ENCODE measurements at regions not wholly inside any gene's neighbourhood (a gene's known extent, or its start where the extent isn't known, plus 50 kb on each side); places are given as distances from the start of the nearest gene placed in this dataset.

DNA sequence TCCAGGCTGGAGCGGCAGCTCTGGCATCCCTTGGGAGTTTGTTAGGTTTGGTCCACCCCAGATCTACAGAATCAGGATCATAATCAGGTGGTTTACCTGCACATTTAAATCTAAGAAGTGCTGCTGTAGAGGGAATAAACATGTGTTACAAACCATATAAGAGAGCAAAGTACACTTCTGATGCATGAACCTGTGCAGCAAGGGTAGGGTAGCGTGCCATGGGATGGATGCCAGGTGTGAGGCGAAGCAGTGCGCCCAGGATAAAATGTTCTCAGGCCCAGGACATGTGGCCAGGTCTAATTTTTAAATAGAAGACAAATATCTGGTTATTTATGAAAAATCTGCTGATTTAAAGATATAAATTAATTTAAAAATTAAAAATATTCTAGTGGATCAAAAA lies 308.8 kb upstream of the USP24 start:
- TF ChIP-seq, protein P1, sequence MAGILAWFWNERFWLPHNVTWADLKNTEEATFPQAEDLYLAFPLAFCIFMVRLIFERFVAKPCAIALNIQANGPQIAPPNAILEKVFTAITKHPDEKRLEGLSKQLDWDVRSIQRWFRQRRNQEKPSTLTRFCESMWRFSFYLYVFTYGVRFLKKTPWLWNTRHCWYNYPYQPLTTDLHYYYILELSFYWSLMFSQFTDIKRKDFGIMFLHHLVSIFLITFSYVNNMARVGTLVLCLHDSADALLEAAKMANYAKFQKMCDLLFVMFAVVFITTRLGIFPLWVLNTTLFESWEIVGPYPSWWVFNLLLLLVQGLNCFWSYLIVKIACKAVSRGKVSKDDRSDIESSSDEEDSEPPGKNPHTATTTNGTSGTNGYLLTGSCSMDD (CRISPR knock-in tag; IDR thresholded peaks at IDR 0.05): no peak
- TF ChIP-seq RORA (CRISPR knock-in tag; IDR thresholded peaks at IDR 0.05) (no peak), CREB1 (IDR thresholded peaks at IDR 0.05) (no peak), CREB1 (CRISPR knock-in tag; IDR thresholded peaks at IDR 0.05) (no peak), SETDB1 (CRISPR knock-in tag; IDR thresholded peaks at IDR 0.05; ENCODE audit: borderline replicate concordance) (no peak), POLR2AphosphoS2 (IDR thresholded peaks at IDR 0.05; ENCODE audit: low read depth, low read length) (no peak), TAF1 (CRISPR knock-in tag; IDR thresholded peaks at IDR 0.05) (no peak), MED13 (CRISPR knock-in tag; IDR thresholded peaks at IDR 0.05) (no peak), SP2 (CRISPR knock-in tag; IDR thresholded peaks at IDR 0.05) (no peak), ZNF546 (CRISPR knock-in tag; conservative IDR thresholded peaks at IDR 0.05) (no peak)
- TF ChIP-seq, protein P2, sequence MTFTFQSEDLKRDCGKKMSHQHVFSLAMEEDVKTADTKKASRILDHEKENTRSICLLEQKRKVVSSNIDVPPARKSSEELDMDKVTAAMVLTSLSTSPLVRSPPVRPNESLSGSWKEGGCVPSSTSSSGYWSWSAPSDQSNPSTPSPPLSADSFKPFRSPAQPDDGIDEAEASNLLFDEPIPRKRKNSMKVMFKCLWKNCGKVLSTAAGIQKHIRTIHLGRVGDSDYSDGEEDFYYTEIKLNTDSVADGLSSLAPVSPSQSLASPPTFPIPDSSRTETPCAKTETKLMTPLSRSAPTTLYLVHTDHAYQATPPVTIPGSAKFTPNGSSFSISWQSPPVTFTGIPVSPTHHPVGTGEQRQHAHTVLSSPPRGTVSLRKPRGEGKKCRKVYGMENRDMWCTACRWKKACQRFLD (CRISPR knock-in tag; IDR thresholded peaks at IDR 0.05; ENCODE audit: borderline replicate concordance): no peak
- TF ChIP-seq, protein P3, sequence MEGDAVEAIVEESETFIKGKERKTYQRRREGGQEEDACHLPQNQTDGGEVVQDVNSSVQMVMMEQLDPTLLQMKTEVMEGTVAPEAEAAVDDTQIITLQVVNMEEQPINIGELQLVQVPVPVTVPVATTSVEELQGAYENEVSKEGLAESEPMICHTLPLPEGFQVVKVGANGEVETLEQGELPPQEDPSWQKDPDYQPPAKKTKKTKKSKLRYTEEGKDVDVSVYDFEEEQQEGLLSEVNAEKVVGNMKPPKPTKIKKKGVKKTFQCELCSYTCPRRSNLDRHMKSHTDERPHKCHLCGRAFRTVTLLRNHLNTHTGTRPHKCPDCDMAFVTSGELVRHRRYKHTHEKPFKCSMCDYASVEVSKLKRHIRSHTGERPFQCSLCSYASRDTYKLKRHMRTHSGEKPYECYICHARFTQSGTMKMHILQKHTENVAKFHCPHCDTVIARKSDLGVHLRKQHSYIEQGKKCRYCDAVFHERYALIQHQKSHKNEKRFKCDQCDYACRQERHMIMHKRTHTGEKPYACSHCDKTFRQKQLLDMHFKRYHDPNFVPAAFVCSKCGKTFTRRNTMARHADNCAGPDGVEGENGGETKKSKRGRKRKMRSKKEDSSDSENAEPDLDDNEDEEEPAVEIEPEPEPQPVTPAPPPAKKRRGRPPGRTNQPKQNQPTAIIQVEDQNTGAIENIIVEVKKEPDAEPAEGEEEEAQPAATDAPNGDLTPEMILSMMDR (CRISPR knock-in tag; IDR thresholded peaks at IDR 0.05): no peak
- TF ChIP-seq, protein P4, sequence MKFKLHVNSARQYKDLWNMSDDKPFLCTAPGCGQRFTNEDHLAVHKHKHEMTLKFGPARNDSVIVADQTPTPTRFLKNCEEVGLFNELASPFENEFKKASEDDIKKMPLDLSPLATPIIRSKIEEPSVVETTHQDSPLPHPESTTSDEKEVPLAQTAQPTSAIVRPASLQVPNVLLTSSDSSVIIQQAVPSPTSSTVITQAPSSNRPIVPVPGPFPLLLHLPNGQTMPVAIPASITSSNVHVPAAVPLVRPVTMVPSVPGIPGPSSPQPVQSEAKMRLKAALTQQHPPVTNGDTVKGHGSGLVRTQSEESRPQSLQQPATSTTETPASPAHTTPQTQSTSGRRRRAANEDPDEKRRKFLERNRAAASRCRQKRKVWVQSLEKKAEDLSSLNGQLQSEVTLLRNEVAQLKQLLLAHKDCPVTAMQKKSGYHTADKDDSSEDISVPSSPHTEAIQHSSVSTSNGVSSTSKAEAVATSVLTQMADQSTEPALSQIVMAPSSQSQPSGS (CRISPR knock-in tag; IDR thresholded peaks at IDR 0.05): no peak
